GM19467 (cell line): ENCODE measurements at regions not wholly inside any gene's neighbourhood (a gene's known extent, or its start where the extent isn't known, plus 50 kb on each side); places are given as distances from the start of the nearest gene placed in this dataset.

Experiments
- ATAC-seq: cut with Tn5 transposase; IDR thresholded peaks from one replicate; pipeline ENCODE4 v1.9.1; 2021; ENCODE audit warnings: mild to moderate bottlenecking, moderate library complexity; ENCODE audit not compliant: unreplicated experiment

DNA sequence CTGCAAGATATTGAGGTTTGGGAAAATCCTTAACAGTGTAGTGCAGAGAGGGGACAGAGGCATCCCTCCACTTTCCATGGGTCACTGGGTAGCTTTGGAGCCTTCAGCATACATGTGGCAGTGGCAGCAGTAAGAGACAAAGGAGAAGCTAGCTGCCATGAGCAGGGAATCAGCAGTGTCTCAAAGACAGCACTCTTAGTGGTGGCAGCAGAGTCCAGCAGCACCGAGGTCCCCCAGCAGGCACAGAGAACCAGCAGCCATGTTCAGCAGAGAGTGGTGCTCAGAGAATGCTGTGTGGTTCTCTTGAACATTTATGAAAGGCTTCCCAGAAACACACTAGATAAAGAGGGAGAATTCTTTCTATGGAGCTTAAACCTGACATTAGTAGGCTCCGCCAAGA is 308.5 kb downstream of the CENPC start:
- no peak for ATAC-seq

DNA sequence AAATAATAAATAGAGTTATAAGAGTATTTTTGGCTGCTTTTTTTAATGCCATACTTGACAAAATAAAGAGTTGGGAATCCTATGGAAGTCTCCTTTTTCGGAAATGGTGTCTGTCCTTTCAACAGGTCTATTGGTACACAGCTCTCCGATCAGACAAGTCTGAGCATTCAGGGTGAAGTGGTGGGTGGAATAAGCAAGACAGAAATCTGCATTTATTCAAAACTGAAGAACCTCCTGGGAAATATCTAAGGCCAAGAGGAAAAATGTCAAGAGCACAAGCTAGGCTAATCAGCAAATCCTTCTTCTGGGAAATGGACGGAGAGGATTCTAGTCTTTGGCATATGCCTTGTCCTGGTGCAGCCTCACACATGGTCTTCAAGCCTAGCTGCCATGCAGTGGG is 309.0 kb downstream of the CENPC start:
- no peak for ATAC-seq

DNA sequence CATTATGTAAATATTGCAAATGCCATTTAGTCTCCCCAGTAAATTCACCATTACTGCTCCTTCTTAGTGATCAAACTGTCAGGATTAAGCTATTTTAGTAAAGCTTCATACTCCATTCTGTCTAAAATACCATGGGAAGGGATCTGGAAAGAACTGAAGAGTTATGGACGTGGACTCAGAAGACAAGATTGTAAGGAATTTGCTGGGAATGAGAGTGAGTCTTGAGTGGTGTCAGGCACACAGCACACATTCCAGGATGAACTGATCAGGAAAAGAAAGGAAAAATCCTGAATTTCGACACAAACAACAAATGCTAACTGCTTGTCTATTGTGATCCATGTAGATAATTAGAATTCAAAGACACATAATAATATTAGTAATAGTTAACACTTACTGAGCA is 311.0 kb downstream of the CENPC start:
- no peak for ATAC-seq

DNA sequence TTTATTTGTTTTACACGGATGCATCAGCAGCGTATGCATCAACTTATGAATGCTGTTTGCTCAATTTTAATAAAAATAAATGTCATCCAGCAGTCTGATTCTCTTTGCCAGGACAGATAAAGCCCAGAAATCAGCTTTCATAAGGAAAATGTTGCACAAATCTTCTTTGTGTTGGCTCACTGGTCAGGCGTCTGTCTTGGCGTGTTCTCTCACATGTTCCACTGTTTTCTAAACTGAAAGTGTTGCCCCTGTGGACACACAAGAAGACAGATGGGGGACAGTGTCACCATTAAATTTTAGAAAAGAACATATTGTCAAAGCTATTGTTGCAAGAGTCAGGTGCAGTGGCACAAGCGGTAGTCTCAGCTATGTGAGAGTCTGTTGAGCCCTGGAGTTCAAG is 316.2 kb downstream of the CENPC start:
- ATAC-seq, result no peak

DNA sequence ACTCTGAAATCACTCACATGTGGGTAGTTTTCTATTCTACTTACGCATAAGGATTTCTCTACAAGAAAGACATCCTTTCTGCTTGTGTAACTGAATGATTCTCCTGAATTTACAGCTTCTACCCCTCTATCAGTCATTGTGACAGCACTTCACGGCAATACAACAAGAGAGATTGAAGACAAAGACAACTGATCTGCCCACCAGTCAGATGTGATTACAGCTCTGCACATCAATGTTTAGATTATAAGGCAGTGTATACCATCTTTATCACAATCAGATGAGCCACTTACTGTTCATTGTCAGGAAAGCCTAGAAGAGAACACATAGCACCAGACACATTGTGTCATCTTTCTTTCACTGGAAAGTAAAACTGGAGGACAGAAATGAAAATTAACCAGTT is 324.4 kb downstream of the CENPC start:
- no peak for ATAC-seq

DNA sequence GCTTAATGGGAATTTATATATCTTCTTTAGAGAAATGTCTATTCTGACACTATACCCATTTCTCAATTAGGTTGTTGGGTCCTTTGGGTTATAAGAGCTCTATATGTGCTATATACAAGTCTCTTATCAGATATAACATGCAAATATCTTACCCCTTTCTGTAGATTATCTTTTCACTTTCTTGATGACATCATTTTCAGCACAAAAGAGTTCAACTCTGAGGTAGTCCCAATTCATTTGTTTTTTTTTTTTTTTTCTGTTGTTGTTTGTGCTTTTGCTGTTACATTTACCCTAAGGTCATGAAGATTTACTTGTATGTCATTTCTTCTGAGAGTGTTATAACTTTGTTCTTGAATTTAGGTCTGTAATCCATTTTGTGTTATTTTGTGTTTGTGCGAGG is 326.4 kb downstream of the CENPC start:
- ATAC-seq, result no peak

DNA sequence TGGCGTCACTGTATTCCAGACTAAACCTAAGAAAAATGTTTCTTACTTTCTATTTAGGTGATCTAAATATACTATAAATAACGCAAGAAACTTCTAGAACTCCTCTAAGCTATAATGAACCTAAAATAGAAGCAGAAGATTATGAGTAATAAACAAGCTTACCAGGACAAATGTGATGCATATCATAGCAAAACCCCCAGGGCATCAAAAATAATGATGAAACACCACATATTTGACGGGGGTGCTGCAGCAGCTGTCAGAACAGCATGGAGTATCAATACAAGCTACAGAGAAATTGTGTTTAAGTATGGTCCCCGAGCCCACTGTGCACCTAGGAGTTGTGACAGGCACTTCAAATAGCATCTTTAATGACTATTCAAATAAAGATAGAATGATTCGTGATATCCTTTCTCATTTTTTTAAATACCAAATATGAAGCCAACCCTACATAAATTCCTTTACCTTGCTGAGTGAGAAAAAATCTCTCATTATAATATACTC is 337.3 kb downstream of the CENPC start:
- no peak for ATAC-seq

DNA sequence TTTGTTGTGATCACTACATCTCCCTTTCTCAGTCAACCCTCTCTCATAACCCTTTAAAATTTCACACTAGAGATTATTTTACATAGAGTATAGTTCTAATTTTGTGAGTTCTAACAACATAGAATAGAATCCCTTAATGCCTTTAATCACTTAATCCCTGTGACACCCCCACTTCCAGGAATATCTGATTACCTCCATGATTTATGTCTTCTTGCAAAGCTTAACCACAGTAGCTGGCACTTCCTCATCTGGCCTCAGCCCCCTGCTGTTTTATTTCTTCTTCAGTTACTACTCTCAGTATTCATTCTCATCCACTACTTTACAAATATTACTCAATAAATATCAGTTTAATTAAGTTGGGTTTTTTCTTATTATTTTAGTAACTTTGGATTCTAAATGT is 340.9 kb downstream of the CENPC start:
- no peak for ATAC-seq

DNA sequence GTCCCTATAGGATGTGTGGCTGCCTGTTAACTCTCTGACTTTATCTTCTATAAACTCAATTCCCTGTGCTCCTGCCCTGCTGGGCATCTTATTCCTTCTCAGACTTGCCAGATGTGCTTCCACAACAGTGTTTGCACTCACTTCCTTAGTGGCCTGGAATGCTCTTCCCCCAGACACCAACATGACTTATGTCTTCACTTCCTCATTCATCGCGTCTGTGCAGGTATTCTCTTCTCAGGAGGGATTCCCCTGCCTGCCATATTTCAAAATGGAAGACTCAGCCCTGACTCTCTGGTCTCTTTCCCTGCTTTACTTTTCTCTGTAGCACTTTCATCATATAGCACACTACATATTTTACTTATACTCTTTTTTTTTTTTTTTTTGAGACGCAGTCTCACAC is 344.0 kb downstream of the CENPC start:
- ATAC-seq, result no peak

DNA sequence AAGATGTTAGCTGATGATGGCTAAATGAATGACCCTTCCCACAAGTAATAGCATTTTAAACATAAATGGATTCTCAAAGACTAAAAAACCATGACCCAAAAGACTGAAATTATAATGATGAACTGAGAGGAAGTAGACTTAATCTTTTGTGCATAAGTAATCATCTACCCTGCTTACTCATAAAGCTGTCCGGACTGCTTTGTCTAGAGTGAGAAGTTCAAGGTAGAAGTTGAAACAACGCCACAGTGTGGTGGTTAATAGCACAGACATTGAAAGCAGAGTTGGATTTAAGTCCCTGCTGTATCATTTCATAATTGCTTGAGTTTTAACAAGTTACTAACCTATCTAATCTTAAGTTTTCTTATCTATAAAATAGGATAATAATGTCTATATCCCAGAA is 346.6 kb downstream of the CENPC start:
- ATAC-seq, result no peak

DNA sequence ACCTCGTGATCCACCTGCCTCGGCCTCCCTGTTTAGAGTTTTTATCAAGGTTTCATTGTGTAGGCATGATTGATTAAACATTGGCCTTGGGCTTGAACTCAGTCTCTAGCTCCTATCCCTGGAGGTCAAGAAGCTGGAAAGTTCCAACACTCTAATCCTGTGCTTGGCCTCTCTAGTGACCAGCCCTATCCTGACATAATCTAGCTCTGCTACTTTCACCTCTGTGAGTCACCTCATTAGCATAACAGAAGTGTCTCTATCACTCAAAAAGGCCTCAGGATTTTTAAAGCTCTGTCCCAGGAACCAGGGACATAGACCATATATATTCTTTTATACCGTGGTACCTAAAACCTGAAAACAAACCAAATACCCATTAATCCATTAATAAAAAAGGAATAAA is 377.5 kb downstream of the CENPC start:
- no peak for ATAC-seq

DNA sequence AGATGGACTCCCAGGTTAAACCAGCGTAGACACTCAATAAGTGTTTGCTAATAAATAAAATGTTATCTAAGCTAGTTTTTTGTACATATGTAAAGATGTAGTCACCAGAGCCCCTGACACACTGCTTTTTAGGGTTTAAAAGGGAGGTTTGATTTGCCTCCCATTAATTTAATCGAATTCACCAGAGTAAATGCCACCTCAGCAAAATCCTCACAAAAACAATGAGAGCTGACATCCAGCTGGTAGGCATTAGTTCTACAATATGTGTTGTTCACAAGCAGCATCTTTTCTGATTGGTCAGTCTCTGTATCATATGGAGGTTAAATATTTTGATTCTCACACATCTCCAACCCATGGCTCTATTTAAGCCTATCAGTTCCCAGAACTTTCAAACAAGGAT is 382.6 kb downstream of the CENPC start:
- ATAC-seq, result no peak

DNA sequence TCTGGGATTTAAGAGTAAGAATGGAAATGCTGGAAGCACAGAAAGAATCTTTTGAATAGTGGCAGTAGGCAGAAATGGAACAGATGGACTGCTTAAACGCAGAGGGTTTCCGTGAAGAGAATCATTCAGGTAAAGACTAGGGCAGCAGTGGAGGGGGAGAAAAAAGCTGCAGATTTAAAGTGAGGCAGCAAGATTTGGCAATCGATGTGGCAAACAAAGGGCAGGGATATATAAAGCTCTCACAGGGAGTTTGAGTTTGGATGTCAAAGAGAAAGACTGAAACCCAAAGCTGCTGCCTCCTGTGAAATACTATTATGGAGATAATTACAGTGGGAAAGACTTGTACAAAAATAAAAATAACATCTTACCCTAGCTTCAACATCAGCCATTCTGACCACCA is 384.0 kb downstream of the CENPC start:
- no peak for ATAC-seq

DNA sequence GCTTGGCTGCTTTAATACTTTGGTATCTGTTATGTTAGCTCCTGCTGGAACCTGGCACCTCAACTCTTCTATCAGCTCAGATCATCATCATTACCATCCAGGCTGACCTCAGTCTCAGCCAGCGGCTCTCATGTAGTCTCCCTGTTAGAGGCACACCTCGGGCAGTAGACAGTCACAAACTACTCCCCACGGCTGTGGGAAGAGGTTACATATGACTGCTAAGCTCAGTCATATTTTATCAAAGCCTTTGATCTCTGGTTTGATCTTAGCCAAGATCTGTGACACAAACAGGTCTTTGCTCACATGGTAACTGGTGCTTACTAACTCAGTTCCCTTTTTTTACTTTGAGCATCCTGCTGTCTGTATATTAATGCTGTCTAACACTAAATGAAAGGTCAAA is 384.9 kb downstream of the CENPC start:
- no peak for ATAC-seq

DNA sequence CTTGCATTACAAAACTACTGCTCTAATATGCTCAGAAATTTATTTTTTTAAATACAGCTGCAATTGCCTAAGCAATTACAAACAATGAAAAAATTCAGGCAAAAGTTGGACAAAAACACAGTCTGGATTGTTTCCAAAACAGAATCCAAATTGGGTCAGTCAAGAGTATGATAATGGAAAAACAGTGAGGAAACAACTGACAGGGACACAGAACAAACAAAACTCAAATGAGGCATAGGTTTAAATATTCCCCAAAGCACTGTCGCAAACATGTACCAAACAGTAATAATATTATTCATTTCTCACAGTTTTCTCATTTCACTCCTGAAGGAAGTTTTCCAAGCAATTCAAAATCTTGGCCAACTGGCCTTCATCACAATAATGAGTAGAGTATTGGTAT is 386.6 kb downstream of the CENPC start:
- no peak for ATAC-seq

DNA sequence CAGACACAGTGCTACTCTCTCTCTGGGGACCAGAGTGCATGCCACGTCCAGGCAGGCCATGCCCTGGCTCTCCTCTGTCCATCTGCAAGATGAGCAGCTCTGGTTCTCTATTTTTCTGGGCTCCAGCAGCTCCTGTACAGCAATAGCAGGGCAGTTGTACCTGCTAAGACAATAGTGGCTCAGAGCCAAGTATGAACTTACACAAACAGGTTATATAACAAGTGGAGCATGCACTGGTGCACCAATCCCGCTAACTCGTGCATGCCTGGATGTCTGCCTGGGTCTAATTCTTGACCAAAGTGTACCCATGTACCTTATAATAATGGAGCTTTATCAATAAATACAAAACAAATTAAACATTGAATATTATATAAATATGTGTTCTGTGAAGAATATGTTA is 392.3 kb downstream of the CENPC start:
- no peak for ATAC-seq

DNA sequence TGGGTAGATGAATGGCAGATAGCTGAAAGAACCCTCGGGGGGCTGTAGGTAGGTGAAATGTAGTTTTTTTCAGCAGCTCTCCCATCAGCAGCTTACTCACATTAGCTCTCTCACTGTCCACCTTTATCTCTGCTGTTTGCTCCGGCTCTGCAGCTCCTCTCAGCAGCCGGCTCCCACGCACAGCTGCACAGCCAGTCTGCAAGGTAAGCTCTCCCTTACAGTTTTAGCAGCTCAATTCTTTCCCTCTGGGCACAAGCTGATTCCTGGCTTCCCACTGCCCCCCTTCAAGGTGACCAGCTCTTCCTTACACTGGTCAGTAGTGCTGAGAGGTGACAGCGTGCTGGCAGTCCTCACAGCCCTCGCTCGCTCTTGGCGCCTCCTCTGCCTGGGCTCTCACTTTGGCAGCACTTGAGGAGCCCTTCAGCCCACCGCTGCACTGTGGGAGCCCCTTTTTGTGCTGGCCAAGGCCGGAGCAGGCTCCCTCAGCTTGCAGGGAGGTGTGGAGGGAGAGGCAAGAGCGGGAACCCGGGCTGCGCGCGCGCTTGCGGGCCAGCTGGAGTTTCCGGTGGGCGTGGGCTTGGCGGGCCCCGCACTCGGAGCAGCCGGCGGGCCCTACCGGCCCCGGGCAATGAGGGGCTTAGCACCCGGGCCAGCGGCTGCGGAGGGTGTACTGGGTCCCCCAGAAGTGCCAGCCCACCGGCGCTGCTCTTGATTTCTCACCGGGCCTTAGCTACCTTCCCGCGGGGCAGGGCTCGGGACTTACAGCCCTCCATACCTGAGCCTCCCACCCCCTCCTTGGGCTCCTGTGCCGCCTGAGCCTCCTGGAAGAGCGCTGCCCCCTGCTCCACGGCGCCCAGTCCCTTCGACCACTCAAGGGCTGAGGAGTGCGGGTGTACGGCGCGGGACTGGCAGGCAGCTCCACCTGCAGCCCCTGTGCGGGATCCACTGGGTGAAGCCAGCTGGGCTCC is 393.6 kb downstream of the CENPC start:
- no peak for ATAC-seq

DNA sequence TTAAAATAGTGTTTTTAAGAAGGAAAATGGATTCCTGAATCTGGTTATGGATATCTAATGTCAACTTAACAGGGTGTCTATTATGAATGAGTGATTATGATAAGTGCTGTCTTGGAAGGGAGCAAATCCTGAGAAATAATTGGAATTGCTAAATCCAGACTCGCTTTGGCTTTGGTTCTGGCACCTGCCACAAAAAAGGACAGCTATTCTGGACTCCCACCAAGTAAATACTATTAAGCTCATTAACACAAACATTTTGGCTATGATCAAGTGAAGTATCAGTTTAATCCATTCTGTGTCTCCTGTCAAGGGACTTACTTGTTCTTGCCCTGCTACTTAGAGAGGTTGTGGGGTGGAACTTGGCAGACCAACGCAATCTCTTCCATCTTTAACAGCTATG is 403.7 kb downstream of the CENPC start:
- no peak for ATAC-seq

DNA sequence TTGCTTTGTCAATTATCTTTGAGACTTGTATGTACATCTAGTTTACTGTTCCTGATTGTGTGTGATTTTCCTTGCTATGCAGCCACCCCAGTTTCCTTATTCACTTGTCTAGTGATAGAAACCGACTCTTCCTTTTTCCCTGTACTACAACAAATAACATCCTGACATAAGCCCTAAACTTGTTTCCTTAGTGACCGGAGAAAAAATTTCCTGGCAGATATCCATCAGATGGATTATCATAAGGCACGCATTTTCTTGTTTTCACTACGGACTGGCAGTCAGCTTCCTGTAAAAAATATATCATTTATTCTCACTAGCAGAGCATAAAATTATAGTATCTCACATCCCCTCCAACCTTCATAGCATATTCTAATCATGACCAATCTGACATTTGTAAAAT is 410.7 kb downstream of the CENPC start:
- ATAC-seq, result no peak

DNA sequence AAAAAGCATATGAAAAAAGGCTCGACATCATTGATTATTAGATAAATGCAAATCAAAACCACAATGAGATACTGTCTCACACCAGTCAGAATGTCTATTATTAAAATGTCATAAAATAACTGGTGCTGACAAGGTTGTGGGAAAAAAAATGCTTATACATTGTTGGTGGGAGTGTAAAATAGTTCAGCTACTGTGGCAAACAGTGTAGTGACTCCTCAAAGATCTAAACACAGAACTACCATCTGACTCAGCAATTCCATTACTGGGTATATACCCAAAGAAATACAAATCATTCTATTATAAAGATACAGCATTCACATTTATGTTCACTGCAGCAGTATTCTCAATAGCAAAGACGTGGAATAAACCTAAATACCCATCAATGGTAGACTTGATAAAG is 412.1 kb downstream of the CENPC start:
- no peak for ATAC-seq

DNA sequence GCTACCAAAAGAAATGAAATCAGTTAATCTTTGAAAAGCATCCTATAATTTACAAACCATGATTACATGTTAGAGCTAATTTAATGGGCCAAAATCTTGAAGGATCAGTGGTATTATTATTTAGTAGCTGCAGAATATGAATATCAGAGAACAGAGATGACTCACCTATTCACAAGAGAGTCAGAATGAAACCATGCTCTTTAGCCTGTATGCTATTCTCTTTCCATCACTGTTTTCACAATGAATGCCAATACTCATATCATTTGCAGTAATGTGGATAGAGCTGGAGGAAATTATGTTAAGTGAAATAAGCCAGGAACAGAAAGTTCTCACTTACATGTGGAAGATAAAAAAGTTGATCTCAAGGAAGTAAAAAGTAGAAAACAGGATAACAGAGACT is 414.1 kb downstream of the CENPC start:
- ATAC-seq, result peak; percentile 84

DNA sequence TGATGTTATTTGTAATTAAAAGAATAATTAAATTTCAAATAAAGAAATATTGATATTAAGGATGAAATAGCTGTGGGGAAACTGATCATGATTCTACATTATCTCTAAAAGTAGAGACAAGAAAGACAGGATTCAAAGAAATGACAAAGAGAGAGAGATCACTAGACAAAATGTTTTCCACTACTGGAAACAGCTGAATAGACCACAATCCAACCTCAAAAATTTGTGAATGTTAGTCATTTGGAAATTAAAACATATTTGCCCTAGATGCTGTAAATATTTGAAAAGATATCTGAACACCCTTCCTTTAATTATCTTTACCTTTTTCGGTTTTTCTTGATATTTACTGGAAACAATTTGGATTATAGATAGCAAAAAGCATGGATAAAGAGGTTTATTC is 414.9 kb downstream of the CENPC start:
- ATAC-seq, result no peak

DNA sequence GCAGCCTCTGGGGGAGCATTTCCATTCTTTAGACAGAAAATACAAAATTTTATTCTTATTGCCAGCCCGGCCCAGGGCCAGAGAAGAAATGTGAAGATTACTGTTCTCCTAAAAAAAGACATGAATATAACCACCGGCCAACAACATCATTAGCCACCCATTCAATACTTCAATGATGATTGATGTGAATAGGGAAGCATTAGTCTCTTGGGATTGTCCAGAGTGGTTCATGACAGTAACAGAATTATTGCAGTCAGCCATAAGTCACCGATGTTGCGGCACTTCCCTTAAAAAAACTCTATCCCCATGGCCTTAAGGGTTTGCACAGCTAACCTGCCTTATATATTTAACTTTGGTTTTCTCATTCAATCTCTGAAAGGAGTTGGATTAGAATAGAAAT is 418.7 kb downstream of the CENPC start:
- no peak for ATAC-seq
